ENCODE measurements at regions not wholly inside any gene's neighbourhood (a gene's known extent, or its start where the extent isn't known, plus 50 kb on each side); places are given as distances from the start of the nearest gene placed in this dataset.
A peak's percentile ranks its signal among the peaks of the same experiment; 100 is the strongest.
"Not testable (repeated sequence)": the region's sequence is repeated elsewhere in the genome, so short reads cannot be mapped to it uniquely, and the experiment has no call there.

DNA sequence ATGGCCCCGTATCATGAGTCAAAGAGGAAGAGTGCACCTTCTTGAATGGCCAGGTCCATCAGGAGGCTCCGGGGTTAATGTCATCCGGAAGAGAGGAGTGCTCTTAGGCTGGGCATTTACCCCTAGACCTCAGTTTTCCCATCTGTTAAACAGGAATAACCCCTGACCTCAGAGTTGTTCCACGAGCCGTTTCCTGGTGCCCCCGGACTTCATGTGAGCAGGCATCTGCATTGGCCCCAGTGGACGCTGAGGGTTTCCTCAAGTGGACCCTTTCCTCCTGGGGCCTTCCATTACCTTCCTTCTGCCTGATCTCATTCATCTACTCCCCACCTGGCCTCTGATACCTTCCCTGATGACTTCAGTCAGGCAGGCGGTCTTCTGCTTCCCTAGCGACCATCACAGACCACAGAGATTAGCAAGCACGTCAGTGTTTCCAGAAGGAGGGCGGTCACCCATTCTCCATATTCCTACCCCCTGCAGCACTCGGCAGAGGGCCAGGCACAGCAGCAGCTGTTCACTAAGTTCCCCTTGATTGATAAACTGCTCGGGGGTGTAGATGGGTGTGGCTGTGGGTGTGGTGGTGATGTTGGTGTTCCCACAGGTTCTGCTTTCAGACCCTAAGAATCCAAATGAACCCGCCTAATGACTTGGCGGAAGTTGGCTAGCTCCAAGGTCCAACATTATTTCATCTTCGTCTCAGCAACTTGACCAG lies 346.6 kb upstream of the TNRC6C start:
- no peaks in the 10 kb centered on the region for H3K27me3 Mint-ChIP-seq
- H3K4me3 Mint-ChIP-seq: no peak overlapping the region
- H3K36me3 Mint-ChIP-seq (ENCODE audit: low read depth): no peaks in the 10 kb centered on the region
- H3K27ac Mint-ChIP-seq: peak overlapping the region; percentile 63
- peaks cover 36% of the 10 kb centered on the region for H3K4me1 Mint-ChIP-seq (ENCODE audit: low read depth)
- H3K9me3 Mint-ChIP-seq: no peaks in the 10 kb centered on the region

DNA sequence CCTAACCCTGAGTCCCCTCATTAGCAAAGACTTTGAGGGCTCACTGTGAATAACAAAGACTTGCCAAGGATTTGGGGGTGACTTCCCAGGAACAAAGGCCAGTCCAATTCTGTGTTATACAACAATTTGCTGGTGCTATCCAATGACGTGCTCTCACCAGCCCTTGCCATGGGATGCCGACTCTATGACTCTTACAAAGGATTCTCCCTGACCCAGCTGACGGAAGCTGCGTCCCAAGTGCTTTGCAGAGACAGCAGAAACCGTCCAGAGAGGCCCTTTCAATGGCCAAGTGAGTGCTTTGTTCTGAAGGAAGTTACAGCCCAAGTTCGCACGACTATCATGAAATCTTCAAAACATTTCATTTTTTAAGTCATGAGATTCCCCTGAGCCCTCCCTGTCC lies 345.3 kb upstream of the TNRC6C start:
- no peaks in the 10 kb centered on the region for H3K27me3 Mint-ChIP-seq
- H3K36me3 Mint-ChIP-seq (ENCODE audit: low read depth): no peaks in the 10 kb centered on the region
- H3K4me1 Mint-ChIP-seq (ENCODE audit: low read depth): peaks cover 44% of the 10 kb centered on the region
- H3K27ac Mint-ChIP-seq: no peak overlapping the region
- no peaks in the 10 kb centered on the region for H3K9me3 Mint-ChIP-seq
- no peak overlapping the region for H3K4me3 Mint-ChIP-seq

DNA sequence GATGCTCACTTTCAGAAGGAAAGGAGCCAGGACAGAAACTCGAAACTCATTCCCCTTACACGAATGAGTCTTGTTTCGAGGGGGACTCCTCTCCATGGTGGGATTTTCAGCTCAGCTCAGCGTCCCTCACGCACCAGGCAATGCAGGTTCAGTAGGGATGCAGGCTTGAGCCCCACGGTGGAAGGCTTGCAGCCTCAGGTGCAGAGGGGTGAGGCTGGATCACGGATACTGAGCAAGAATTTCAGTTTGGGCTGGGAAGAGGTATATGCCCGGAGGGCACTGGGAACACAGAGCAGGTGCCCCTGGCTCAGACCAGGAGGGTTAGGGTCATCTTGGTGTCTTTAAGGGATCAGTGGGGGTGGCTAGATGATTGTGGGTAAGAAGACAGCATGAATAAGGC lies 344.9 kb upstream of the TNRC6C start:
- Mint-ChIP-seq H3K9me3 (no peaks in the 10 kb centered on the region), H3K36me3 (ENCODE audit: low read depth) (no peaks in the 10 kb centered on the region), H3K4me3 (no peak overlapping the region), H3K27me3 (peaks cover 2% of the 10 kb centered on the region), H3K27ac (no peak overlapping the region), H3K4me1 (ENCODE audit: low read depth) (peaks cover 48% of the 10 kb centered on the region)

DNA sequence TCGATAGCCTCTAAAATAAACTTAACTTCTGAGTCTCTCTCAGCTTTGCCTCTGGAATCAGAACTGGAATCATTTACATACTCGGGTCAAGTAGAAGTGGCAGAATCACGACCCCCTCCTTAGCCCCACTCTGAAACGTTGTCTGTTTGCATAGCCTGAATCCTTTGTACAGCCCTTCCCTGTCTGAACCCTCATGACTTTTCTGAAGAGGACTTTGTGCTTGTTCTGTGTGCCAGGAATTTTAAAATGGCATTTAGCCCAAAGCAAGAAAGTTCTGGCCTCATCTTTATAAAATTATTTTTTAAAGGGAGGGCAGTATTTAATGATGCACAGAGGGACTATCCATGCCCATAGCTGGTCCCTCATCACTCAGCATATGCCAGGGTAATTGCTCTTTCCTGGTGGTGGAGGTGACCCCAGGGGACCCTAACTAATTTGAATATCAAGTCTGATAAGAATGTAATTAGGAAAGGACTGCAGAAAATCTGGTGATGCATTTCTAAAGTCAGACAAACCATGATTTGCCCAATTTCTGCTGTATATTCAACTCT lies 342.7 kb upstream of the TNRC6C start:
- no peaks in the 10 kb centered on the region for H3K36me3 Mint-ChIP-seq (ENCODE audit: low read depth)
- peaks cover 35% of the 10 kb centered on the region for H3K4me1 Mint-ChIP-seq (ENCODE audit: low read depth)
- no peak overlapping the region for H3K4me3 Mint-ChIP-seq
- H3K9me3 Mint-ChIP-seq: no peaks in the 10 kb centered on the region
- H3K27ac Mint-ChIP-seq: no peak overlapping the region
- peaks cover 4% of the 10 kb centered on the region for H3K27me3 Mint-ChIP-seq

DNA sequence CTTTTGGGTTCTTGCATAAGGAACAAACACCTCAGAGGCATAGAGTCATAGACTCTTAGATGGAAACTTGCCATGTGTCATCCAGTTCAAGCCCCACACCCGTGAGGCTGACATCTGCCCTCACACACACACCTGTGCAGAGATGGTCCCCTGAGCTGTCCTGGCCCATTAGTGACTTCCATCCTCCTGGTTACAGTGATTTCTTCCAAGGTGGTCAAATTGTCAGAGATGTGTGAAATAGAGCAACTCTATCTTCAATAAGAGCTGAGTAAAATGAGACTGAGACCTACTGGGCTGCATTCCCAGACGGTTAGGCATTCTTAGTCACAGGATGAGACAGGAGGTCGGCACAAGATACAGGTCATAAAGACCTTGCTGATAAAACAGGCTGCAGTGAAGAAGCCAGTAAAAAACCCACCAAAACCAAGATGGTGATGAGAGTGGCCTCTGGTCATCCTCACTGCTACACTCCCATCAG lies 342.2 kb upstream of the TNRC6C start:
- H3K27ac Mint-ChIP-seq: no peak overlapping the region
- no peak overlapping the region for H3K4me3 Mint-ChIP-seq
- peaks cover 30% of the 10 kb centered on the region for H3K4me1 Mint-ChIP-seq (ENCODE audit: low read depth)
- no peaks in the 10 kb centered on the region for H3K9me3 Mint-ChIP-seq
- no peaks in the 10 kb centered on the region for H3K36me3 Mint-ChIP-seq (ENCODE audit: low read depth)
- peaks cover 4% of the 10 kb centered on the region for H3K27me3 Mint-ChIP-seq

DNA sequence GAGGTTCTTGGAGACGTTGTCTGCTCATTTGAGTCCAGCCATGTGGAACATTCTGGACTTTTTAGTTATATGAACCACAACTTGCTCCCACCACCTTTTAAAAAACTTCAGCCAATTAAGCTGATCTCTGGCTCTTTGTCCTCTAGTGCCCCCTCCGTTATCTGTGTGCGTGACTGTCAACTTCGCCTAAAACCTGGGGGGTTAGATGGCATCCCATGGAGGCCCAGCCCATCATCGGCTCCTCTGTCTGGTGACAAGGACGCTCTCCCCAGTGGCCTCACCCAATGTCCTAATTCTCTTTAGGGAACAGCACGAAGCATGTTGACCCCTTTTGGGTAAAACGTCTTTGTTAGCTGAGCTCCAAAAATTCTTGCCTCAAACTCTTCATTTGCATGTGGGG lies 341.0 kb upstream of the TNRC6C start:
- H3K27me3 Mint-ChIP-seq: peaks cover 4% of the 10 kb centered on the region
- H3K4me1 Mint-ChIP-seq (ENCODE audit: low read depth): peaks cover 22% of the 10 kb centered on the region
- no peaks in the 10 kb centered on the region for H3K36me3 Mint-ChIP-seq (ENCODE audit: low read depth)
- no peak overlapping the region for H3K27ac Mint-ChIP-seq
- H3K9me3 Mint-ChIP-seq: no peaks in the 10 kb centered on the region
- H3K4me3 Mint-ChIP-seq: no peak overlapping the region

DNA sequence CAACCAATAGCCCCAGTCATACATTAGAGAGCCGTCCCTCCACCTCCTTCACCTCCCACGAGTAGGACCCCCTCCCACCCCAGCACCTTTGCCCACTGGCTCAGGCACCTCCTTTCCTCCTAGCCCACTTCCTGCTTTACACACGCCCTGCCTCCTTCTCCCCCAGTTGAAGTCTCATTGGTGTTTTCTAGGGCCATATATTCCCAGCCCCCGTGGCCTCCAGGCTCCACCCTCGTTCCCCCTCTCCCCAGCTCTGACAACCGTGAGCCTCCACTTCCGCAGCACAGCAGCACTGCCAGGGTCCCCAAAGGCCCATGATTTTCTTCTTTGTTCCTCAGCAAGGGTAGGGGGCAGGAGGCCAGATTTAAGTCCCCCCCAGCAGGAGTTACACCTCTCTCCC lies 340.3 kb upstream of the TNRC6C start:
- Mint-ChIP-seq H3K36me3 (ENCODE audit: low read depth) (no peaks in the 10 kb centered on the region), H3K4me1 (ENCODE audit: low read depth) (peaks cover 22% of the 10 kb centered on the region), H3K27ac (peak overlapping the region; percentile 61), H3K27me3 (peaks cover 4% of the 10 kb centered on the region), H3K4me3 (no peak overlapping the region), H3K9me3 (no peaks in the 10 kb centered on the region)

DNA sequence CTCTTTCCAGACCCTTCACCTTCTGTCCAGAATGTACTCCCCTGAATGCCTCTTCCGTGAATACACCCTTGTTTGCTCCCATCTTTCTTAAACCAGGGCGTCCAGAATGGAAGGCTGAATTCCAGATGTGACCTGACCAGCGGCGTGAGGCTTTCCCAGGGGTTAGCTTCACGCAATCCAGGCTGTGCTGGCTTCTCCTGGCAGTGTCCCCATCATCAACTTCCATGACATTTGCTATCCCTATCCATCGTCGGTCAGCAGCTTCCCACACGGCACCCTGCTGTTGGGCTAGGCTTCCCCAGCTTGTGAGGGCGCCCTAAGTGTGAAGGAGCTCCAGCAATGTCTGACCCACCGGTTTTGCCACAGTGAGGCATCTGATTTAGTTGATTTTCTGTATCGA lies 339.8 kb upstream of the TNRC6C start:
- H3K4me3 Mint-ChIP-seq: no peak overlapping the region
- no peaks in the 10 kb centered on the region for H3K9me3 Mint-ChIP-seq
- peaks cover 22% of the 10 kb centered on the region for H3K4me1 Mint-ChIP-seq (ENCODE audit: low read depth)
- peak overlapping the region; percentile 8 for H3K27ac Mint-ChIP-seq
- peaks cover 4% of the 10 kb centered on the region for H3K27me3 Mint-ChIP-seq
- H3K36me3 Mint-ChIP-seq (ENCODE audit: low read depth): no peaks in the 10 kb centered on the region

DNA sequence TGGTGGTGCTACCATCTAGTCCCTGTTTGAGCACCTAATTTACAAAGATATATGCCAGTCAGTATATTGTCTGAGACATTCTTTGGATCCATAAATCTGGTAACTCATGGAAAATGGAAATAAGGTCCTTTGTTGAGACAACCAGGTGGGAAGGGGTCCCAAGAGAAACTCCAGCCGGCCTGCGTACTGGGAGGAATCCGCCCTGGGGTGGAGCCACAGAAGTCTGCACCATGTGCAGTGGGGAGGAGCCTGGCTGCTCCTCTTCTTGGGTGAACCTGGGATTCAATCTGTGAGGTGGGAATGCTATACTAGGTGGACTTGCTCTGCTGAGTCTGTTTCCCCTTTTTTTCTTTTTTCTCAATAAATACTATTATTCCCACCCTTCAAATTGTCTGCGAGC lies 339.2 kb upstream of the TNRC6C start:
- Mint-ChIP-seq H3K4me3 (no peak overlapping the region), H3K36me3 (ENCODE audit: low read depth) (no peaks in the 10 kb centered on the region), H3K4me1 (ENCODE audit: low read depth) (peaks cover 22% of the 10 kb centered on the region), H3K9me3 (no peaks in the 10 kb centered on the region), H3K27ac (no peak overlapping the region), H3K27me3 (peaks cover 4% of the 10 kb centered on the region)

DNA sequence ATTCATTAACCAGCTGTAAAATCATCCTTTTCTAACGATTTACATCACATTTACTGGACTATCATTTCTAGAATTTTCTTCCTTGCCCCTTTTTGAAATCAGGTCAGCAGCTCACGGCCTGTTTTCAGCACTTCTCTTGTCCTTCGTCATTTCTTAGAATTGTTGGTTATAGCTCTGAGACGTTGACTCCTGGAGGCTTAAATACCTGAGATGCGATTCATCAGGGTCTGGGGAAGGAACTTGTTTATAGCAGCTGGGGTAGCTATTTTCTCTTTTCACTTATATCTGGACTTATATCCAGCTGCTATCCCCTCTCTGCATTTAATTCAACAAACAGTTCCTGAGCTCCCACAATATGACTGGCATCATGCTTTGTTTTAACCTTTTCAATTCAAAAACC lies 338.7 kb upstream of the TNRC6C start:
- Mint-ChIP-seq H3K4me1 (ENCODE audit: low read depth) (peaks cover 22% of the 10 kb centered on the region), H3K27ac (no peak overlapping the region), H3K9me3 (no peaks in the 10 kb centered on the region), H3K27me3 (peaks cover 4% of the 10 kb centered on the region), H3K4me3 (no peak overlapping the region), H3K36me3 (ENCODE audit: low read depth) (no peaks in the 10 kb centered on the region)

DNA sequence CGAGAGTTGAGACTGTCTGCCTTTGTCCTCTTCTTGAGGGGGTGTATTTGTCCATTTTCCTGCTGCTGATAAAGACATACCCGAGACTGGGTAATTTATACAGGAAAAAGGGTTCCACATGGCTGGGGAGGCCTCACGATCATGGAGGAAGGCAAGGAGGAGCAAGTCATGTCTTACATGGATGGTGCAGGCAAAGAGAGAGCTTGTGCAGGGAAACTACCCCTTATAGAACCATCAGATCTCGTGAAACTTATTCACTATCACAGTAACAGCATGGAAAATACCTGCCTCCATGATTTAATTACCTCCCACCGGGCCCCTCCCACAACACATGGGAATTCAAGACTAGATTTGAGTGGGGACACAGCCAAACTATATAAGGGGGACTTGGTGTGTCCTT lies 338.2 kb upstream of the TNRC6C start:
- Mint-ChIP-seq H3K4me3 (no peak overlapping the region), H3K9me3 (no peaks in the 10 kb centered on the region), H3K27me3 (peaks cover 4% of the 10 kb centered on the region), H3K27ac (no peak overlapping the region), H3K36me3 (ENCODE audit: low read depth) (no peaks in the 10 kb centered on the region), H3K4me1 (ENCODE audit: low read depth) (peaks cover 22% of the 10 kb centered on the region)

DNA sequence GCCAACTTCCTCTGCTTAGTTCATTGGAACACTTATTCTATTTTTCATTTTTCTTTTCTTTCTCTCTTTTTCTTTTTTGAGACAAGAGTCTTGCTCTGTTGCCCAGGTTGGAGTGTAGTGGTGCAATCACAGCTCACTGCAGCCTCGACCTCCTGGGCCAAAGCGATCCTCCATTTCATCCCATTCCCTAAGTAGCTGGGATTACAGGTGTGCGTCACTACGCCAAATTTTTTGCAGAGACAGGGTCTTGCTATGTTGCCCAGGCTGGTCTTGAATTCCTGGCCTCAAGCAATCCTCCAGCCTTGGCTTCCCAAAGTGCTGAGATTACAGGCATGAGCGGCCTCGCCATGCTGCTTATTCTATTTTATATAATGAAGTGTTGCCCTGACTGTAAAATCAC lies 336.4 kb upstream of the TNRC6C start:
- H3K36me3 Mint-ChIP-seq (ENCODE audit: low read depth); H3K27me3 Mint-ChIP-seq; H3K9me3 Mint-ChIP-seq; H3K27ac Mint-ChIP-seq; H3K4me3 Mint-ChIP-seq: not testable (repeated sequence)
- peaks cover 18% of the 10 kb centered on the region for H3K4me1 Mint-ChIP-seq (ENCODE audit: low read depth)

DNA sequence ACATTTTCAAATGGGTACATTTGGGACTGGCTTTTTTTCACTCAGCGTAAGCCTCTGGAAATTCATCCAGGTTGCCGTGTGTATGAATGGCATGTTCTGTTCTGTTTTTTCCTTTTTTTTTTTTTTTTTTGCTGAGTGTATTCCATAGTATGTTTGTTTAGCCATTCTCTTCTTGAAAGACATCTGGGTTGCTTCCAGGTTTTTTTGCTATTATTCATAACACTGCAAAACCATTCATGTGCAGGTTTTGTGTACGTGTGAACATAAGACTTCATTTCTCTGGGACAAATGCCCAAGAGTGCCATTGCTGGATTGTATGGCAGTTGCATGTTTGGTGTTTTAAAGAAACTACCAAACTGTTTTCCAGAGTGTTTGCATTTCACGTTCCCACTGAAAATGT lies 335.9 kb upstream of the TNRC6C start:
- Mint-ChIP-seq H3K27me3 (peaks cover 7% of the 10 kb centered on the region), H3K4me3 (no peak overlapping the region)

DNA sequence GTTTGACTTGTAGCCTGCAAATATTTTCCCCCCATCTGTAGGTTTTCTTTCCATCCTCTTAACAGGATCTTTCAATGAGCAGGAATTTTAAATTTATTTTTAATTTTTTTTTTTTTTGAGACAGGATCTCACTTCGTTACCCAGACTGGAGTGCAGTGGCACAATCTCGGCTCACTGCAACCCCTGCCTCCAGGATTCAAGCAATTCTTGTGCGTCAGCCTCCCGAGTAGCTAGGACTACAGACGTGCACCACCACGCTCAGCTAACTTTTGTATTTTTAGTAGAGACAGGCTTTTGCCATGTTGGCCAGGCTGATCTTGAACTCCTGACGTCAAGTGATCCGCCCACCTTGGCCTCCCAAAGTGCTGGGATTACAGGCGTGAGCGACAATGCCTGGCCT lies 335.2 kb upstream of the TNRC6C start:
- H3K9me3 Mint-ChIP-seq: peaks cover 13% of the 10 kb centered on the region
- H3K27ac Mint-ChIP-seq; H3K4me1 Mint-ChIP-seq (ENCODE audit: low read depth); H3K27me3 Mint-ChIP-seq; H3K36me3 Mint-ChIP-seq (ENCODE audit: low read depth); H3K4me3 Mint-ChIP-seq: not testable (repeated sequence)

More for the DNA sequence above, 335.9 kb upstream of the TNRC6C start:
- Mint-ChIP-seq H3K4me1 (ENCODE audit: low read depth) (peaks cover 16% of the 10 kb centered on the region), H3K27ac (no peak overlapping the region), H3K9me3 (peaks cover 9% of the 10 kb centered on the region), H3K36me3 (ENCODE audit: low read depth) (peaks cover 4% of the 10 kb centered on the region)

DNA sequence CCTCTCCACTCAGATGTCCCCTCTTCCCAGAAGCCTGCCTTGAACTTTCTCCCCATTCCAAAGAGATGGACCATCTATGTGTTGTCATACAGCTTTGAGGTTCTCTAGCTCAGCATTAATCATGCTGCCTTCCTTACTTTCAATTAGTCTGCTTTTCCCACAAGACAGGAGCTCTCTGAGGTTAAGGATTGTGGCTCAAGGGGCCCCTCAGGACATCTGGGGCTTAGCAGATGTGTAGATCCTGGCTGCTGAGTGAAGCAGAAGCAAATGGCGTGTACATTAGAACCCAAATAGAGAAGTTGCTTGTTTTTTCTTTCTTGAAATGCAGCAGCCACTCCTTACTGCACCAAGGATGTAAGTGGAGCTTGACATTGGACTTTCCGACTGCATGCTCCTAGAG lies 330.5 kb upstream of the TNRC6C start:
- H3K27me3 Mint-ChIP-seq: peaks cover 3% of the 10 kb centered on the region
- no peaks in the 10 kb centered on the region for H3K4me1 Mint-ChIP-seq (ENCODE audit: low read depth)
- H3K27ac Mint-ChIP-seq: no peak overlapping the region
- H3K9me3 Mint-ChIP-seq: peaks cover 13% of the 10 kb centered on the region
- H3K4me3 Mint-ChIP-seq: no peak overlapping the region
- H3K36me3 Mint-ChIP-seq (ENCODE audit: low read depth): peaks cover 4% of the 10 kb centered on the region

DNA sequence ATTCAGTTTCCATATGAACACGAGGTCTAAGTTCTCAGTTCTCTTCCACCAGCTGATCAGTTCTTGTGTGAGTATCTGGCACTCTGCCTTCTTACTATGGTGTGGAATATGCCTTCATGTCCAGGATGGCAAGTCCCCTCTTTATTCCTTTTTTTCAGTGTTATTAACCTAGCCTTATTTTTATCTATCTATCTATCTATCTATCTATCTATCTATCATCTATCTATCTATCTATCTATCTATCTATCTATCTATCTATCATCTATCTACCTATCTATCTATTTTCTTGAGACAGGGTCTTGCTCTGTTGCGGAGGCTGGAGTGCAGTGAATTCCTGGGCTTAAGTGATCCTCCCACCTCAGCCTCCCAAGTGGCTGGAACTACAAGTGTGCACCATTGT lies 329.2 kb upstream of the TNRC6C start:
- not testable (repeated sequence) for H3K4me3 Mint-ChIP-seq; H3K27me3 Mint-ChIP-seq; H3K27ac Mint-ChIP-seq; H3K4me1 Mint-ChIP-seq (ENCODE audit: low read depth); H3K36me3 Mint-ChIP-seq (ENCODE audit: low read depth)
- H3K9me3 Mint-ChIP-seq: peaks cover 13% of the 10 kb centered on the region

Data from stimulated activated naive CD8-positive, alpha-beta T cell treated with anti-CD3 and anti-CD28 coated beads, Interleukin-15, Interleukin-2, amounts not matched to agents 100 ng/mL and 50 ng/mL, for 24 hours (primary cell).